ENCODE measurements at regions not wholly inside any gene's neighbourhood (a gene's known extent, or its start where the extent isn't known, plus 50 kb on each side); places are given as distances from the start of the nearest gene placed in this dataset.

GRCh38 chr1:102097451-102097850, 100.7 kb upstream of the OLFM3 start:
- TF ChIP-seq NFIC (IDR thresholded peaks at IDR 0.05) (no peak), REST (IDR thresholded peaks at IDR 0.05; ENCODE audit: low read depth) (no peak), EP300 (IDR thresholded peaks at IDR 0.05; ENCODE audit: borderline replicate concordance) (peak; percentile 28; the same call in 1 of the 2 replicates)

- TF ChIP-seq EGR1 (IDR thresholded peaks at IDR 0.05) = no peak
- no peak for TF ChIP-seq TEAD4 (IDR thresholded peaks at IDR 0.05)
- TF ChIP-seq CREB1 (IDR thresholded peaks at IDR 0.05; ENCODE audit: low read depth) = no peak
Observed at GRCh38 chr1:102096162-102096561, 99.4 kb upstream of the OLFM3 start.

GRCh38 chr1:102089791-102090190, 93.1 kb upstream of the OLFM3 start:
- no peak for TF ChIP-seq CREB1 (IDR thresholded peaks at IDR 0.05; ENCODE audit: low read depth)

- TF ChIP-seq FOXM1 (IDR thresholded peaks at IDR 0.05; ENCODE audit: borderline replicate concordance, low read depth) (no peak), TAF1 (IDR thresholded peaks at IDR 0.05; ENCODE audit: low read depth) (no peak), EP300 (IDR thresholded peaks at IDR 0.05; ENCODE audit: borderline replicate concordance) (no peak), YY1 (IDR thresholded peaks at IDR 0.05; ENCODE audit: low read depth) (no peak), REST (IDR thresholded peaks at IDR 0.05; ENCODE audit: low read depth) (no peak), TEAD4 (IDR thresholded peaks at IDR 0.05) (no peak), USF1 (IDR thresholded peaks at IDR 0.05) (no peak)
Observed at GRCh38 chr1:102085896-102086295, 89.2 kb upstream of the OLFM3 start.

GRCh38 chr1:102084771-102085535, 88.2 kb upstream of the OLFM3 start:
- TF ChIP-seq ZBTB7A (IDR thresholded peaks at IDR 0.05; ENCODE audit: low read depth) (no peak), REST (IDR thresholded peaks at IDR 0.05; ENCODE audit: low read depth) (no peak), EGR1 (IDR thresholded peaks at IDR 0.05) (no peak), RAD21 (IDR thresholded peaks at IDR 0.05; ENCODE audit: low read depth) (no peak), NFIC (IDR thresholded peaks at IDR 0.05) (no peak), TEAD4 (IDR thresholded peaks at IDR 0.05) (no peak), CEBPB (IDR thresholded peaks at IDR 0.05) (no peak), CREB1 (IDR thresholded peaks at IDR 0.05; ENCODE audit: low read depth) (no peak)

- TF ChIP-seq ZBTB7A (IDR thresholded peaks at IDR 0.05; ENCODE audit: low read depth) (no peak), NFIC (IDR thresholded peaks at IDR 0.05) (no peak), YY1 (IDR thresholded peaks at IDR 0.05; ENCODE audit: low read depth) (no peak), MAX (IDR thresholded peaks at IDR 0.05) (no peak), REST (IDR thresholded peaks at IDR 0.05; ENCODE audit: low read depth) (no peak)
Observed at GRCh38 chr1:102083192-102083591, 86.5 kb upstream of the OLFM3 start.
